Activated CD4-positive, alpha-beta T cell treated with anti-CD3 and anti-CD28 coated beads, Interleukin-2, amount 10 ng/mL, durations not matched to agents 24 days and 14 days (primary cell): ENCODE measurements at regions not wholly inside any gene's neighbourhood (a gene's known extent, or its start where the extent isn't known, plus 50 kb on each side); places are given as distances from the start of the nearest gene placed in this dataset.

Experiments
- DNase-seq: peaks from one replicate; pipeline ENCODE4 v3.0.0; 2022
- H3K27ac Mint-ChIP-seq: one replicate; pipeline ENCODE4 v1.8.0; 2022; ENCODE audit warnings: mild to moderate bottlenecking, mixed read lengths
- H3K27me3 Mint-ChIP-seq: one replicate; pipeline ENCODE4 v1.8.0; 2022; ENCODE audit warnings: mixed read lengths
- H3K36me3 Mint-ChIP-seq: one replicate; pipeline ENCODE4 v1.8.0; 2022; ENCODE audit warnings: low read depth, mild to moderate bottlenecking, mixed read lengths
- H3K4me1 Mint-ChIP-seq: one replicate; pipeline ENCODE4 v1.8.0; 2021; ENCODE audit warnings: mixed read lengths
- H3K4me3 Mint-ChIP-seq: one replicate; pipeline ENCODE4 v1.8.0; 2022; ENCODE audit warnings: mild to moderate bottlenecking, moderate library complexity, mixed read lengths
- H3K9me3 Mint-ChIP-seq: one replicate; pipeline ENCODE4 v1.8.0; 2021; ENCODE audit warnings: mixed read lengths
- intact Hi-C: fragments of 100-400 bp; cut with micrococcal nuclease; formaldehyde crosslinking; loops from one replicate; pipeline ENCODE4 v1.15.1; 2023

- Mint-ChIP-seq H3K36me3 (no peaks in the 10 kb centered on the region), H3K4me3 (no peak overlapping the region), H3K4me1 (no peaks in the 10 kb centered on the region), H3K9me3 (no peaks in the 10 kb centered on the region), H3K27me3 (no peaks in the 10 kb centered on the region), H3K27ac (no peak overlapping the region)
- intact Hi-C loops = no loop called here
- DNase-seq = no peak
Measured at GRCh38 chr10:94075506-94075905, 81.8 kb downstream of the PLCE1 start.

GRCh38 chr10:94076325-94076841 is 82.7 kb downstream of the PLCE1 start:
- DNase-seq = no peak
- Mint-ChIP-seq H3K9me3 (no peaks in the 10 kb centered on the region), H3K4me3 (no peak overlapping the region), H3K4me1 (no peaks in the 10 kb centered on the region), H3K27me3 (no peaks in the 10 kb centered on the region), H3K36me3 (no peaks in the 10 kb centered on the region), H3K27ac (no peak overlapping the region)
- intact Hi-C loops = no loop called here

GRCh38 chr10:94077042-94077441 is 83.3 kb downstream of the PLCE1 start:
- no peak for DNase-seq
- H3K27me3 Mint-ChIP-seq = no peaks in the 10 kb centered on the region
- no peak overlapping the region for H3K27ac Mint-ChIP-seq
- H3K4me3 Mint-ChIP-seq = no peak overlapping the region
- H3K4me1 Mint-ChIP-seq = no peaks in the 10 kb centered on the region
- intact Hi-C loops = no loop called here
- no peaks in the 10 kb centered on the region for H3K36me3 Mint-ChIP-seq
- no peaks in the 10 kb centered on the region for H3K9me3 Mint-ChIP-seq

GRCh38 chr10:94080108-94080507 is 86.4 kb downstream of the PLCE1 start:
- Mint-ChIP-seq H3K27ac (no peak overlapping the region), H3K4me1 (no peaks in the 10 kb centered on the region), H3K4me3 (no peak overlapping the region), H3K9me3 (no peaks in the 10 kb centered on the region), H3K27me3 (no peaks in the 10 kb centered on the region), H3K36me3 (no peaks in the 10 kb centered on the region)
- intact Hi-C loops = no loop called here
- no peak for DNase-seq

GRCh38 chr10:94083662-94084265 is 90.0 kb downstream of the PLCE1 start:
- Mint-ChIP-seq H3K4me1 (no peaks in the 10 kb centered on the region), H3K27me3 (no peaks in the 10 kb centered on the region), H3K9me3 (no peaks in the 10 kb centered on the region), H3K4me3 (no peak overlapping the region), H3K27ac (no peak overlapping the region), H3K36me3 (no peaks in the 10 kb centered on the region)
- no peak for DNase-seq
- intact Hi-C loops = no loop called here

- no peaks in the 10 kb centered on the region for H3K36me3 Mint-ChIP-seq
- no peaks in the 10 kb centered on the region for H3K9me3 Mint-ChIP-seq
- intact Hi-C loops = no loop called here
- H3K27ac Mint-ChIP-seq = no peak overlapping the region
- H3K4me1 Mint-ChIP-seq = no peaks in the 10 kb centered on the region
- no peaks in the 10 kb centered on the region for H3K27me3 Mint-ChIP-seq
- DNase-seq = no peak
- H3K4me3 Mint-ChIP-seq = no peak overlapping the region
Measured at GRCh38 chr10:94084344-94084743, 90.6 kb downstream of the PLCE1 start.

- DNase-seq = no peak
- Mint-ChIP-seq H3K27ac (no peak overlapping the region), H3K9me3 (no peaks in the 10 kb centered on the region), H3K4me3 (no peak overlapping the region), H3K4me1 (no peaks in the 10 kb centered on the region), H3K27me3 (no peaks in the 10 kb centered on the region), H3K36me3 (no peaks in the 10 kb centered on the region)
- intact Hi-C loops = no loop called here
Measured at GRCh38 chr10:94085288-94085687, 91.6 kb downstream of the PLCE1 start.

GRCh38 chr10:94085766-94086437 is 92.2 kb downstream of the PLCE1 start:
- Mint-ChIP-seq H3K36me3 (no peaks in the 10 kb centered on the region), H3K27ac (no peak overlapping the region), H3K27me3 (no peaks in the 10 kb centered on the region), H3K4me3 (no peak overlapping the region), H3K9me3 (no peaks in the 10 kb centered on the region), H3K4me1 (no peaks in the 10 kb centered on the region)
- DNase-seq = no peak
- intact Hi-C loops = no loop called here

- Mint-ChIP-seq H3K9me3 (no peaks in the 10 kb centered on the region), H3K4me3 (no peak overlapping the region), H3K4me1 (no peaks in the 10 kb centered on the region), H3K27me3 (peaks cover 6% of the 10 kb centered on the region), H3K36me3 (no peaks in the 10 kb centered on the region), H3K27ac (no peak overlapping the region)
- intact Hi-C loops = no loop called here
- DNase-seq = no peak
Measured at GRCh38 chr10:94088926-94089381, 95.2 kb downstream of the PLCE1 start.

- Mint-ChIP-seq H3K9me3 (no peaks in the 10 kb centered on the region), H3K4me3 (no peak overlapping the region), H3K27me3 (peaks cover 6% of the 10 kb centered on the region), H3K27ac (no peak overlapping the region), H3K4me1 (no peaks in the 10 kb centered on the region), H3K36me3 (no peaks in the 10 kb centered on the region)
- DNase-seq = no peak
- intact Hi-C loops = no loop called here
Measured at GRCh38 chr10:94091649-94092048, 97.9 kb downstream of the PLCE1 start.

GRCh38 chr10:94092848-94093247 is 99.1 kb downstream of the PLCE1 start:
- peaks cover 6% of the 10 kb centered on the region for H3K27me3 Mint-ChIP-seq
- intact Hi-C loops = no loop called here
- no peaks in the 10 kb centered on the region for H3K9me3 Mint-ChIP-seq
- no peak overlapping the region for H3K4me3 Mint-ChIP-seq
- no peaks in the 10 kb centered on the region for H3K4me1 Mint-ChIP-seq
- H3K27ac Mint-ChIP-seq = no peak overlapping the region
- DNase-seq = no peak
- H3K36me3 Mint-ChIP-seq = no peaks in the 10 kb centered on the region

GRCh38 chr10:94093286-94093905 is 99.7 kb downstream of the PLCE1 start:
- no peak for DNase-seq
- Mint-ChIP-seq H3K4me3 (no peak overlapping the region), H3K9me3 (no peaks in the 10 kb centered on the region), H3K27me3 (peaks cover 6% of the 10 kb centered on the region), H3K4me1 (no peaks in the 10 kb centered on the region), H3K36me3 (no peaks in the 10 kb centered on the region), H3K27ac (no peak overlapping the region)
- intact Hi-C loops = no loop called here

- H3K4me3 Mint-ChIP-seq = no peak overlapping the region
- DNase-seq = no peak
- peaks cover 10% of the 10 kb centered on the region for H3K27me3 Mint-ChIP-seq
- H3K27ac Mint-ChIP-seq = no peak overlapping the region
- H3K36me3 Mint-ChIP-seq = no peaks in the 10 kb centered on the region
- H3K9me3 Mint-ChIP-seq = no peaks in the 10 kb centered on the region
- no peaks in the 10 kb centered on the region for H3K4me1 Mint-ChIP-seq
- intact Hi-C loops = no loop called here
Measured at GRCh38 chr10:94094540-94094939, 100.8 kb downstream of the PLCE1 start.

GRCh38 chr10:94097656-94098055 is 103.9 kb downstream of the PLCE1 start:
- Mint-ChIP-seq H3K4me1 (no peaks in the 10 kb centered on the region), H3K27ac (no peak overlapping the region), H3K9me3 (no peaks in the 10 kb centered on the region), H3K36me3 (no peaks in the 10 kb centered on the region), H3K27me3 (peaks cover 9% of the 10 kb centered on the region), H3K4me3 (no peak overlapping the region)
- intact Hi-C loops = no loop called here
- no peak for DNase-seq
